Keratinocyte (primary cell): ENCODE measurements at regions not wholly inside any gene's neighbourhood (a gene's known extent, or its start where the extent isn't known, plus 50 kb on each side); places are given as distances from the start of the nearest gene placed in this dataset.
"Not testable (repeated sequence)": the region's sequence is repeated elsewhere in the genome, so short reads cannot be mapped to it uniquely, and the experiment has no call there.

ENCODE experiments used
- DNase-seq: peaks from one replicate; pipeline ENCODE4 v3.0.0-alpha.2; 2011; ENCODE audit warnings: low read depth, missing footprints, low spot score
- FAIRE-seq: peaks from 2 replicates; lab custom pipeline; 2011; peaks lifted over from hg19 to GRCh38; lab: Jason Lieb, UNC
- H2AFZ ChIP-seq: 2 replicates; pipeline ENCODE4 v1.6.0; 2012; ENCODE audit warnings: low read length, control low read depth, inconsistent platforms; ENCODE audit not compliant: control insufficient read depth
- H3K27ac ChIP-seq: 2 replicates; pipeline ENCODE4 v1.5.1; 2011; ENCODE audit warnings: low read length; ENCODE audit not compliant: control insufficient read depth, insufficient read depth
- H3K27me3 ChIP-seq: 3 replicates; pipeline ENCODE4 v1.6.0; 2011; ENCODE audit warnings: low read length; ENCODE audit not compliant: control insufficient read depth, insufficient read depth; ENCODE audit errors: extremely low read depth
- H3K36me3 ChIP-seq, 2 experiments: 2 replicates in 1 of 2; 3 replicates in 1 of 2; pipeline ENCODE4 v1.5.1; 2011; ENCODE audit warnings: low read length in 2 of 2, mild to moderate bottlenecking in 1 of 2; ENCODE audit not compliant: control insufficient read depth in 2 of 2, insufficient read depth in 2 of 2; ENCODE audit errors: extremely low read depth in 1 of 2
- H3K4me1 ChIP-seq: 3 replicates; pipeline ENCODE4 v1.5.1; 2011; ENCODE audit warnings: low read length; ENCODE audit not compliant: control insufficient read depth, insufficient read depth; ENCODE audit errors: extremely low read depth
- H3K4me2 ChIP-seq: 3 replicates; pipeline ENCODE4 v1.6.0; 2011; ENCODE audit warnings: low read depth, low read length; ENCODE audit not compliant: control insufficient read depth, insufficient read depth; ENCODE audit errors: extremely low read depth
- H3K4me3 ChIP-seq, 3 experiments: fragments of 200-600 bp in 1 of 3; sonication (generic) in 1 of 3; 2 replicates in 2 of 3; 3 replicates in 1 of 3; pipeline ENCODE4 v1.5.1; 2011 to 2016; ENCODE audit warnings: low read length in 3 of 3, mild to moderate bottlenecking in 3 of 3, control low read depth in 2 of 3, inconsistent platforms in 1 of 3, low read depth in 1 of 3, mixed read lengths in 1 of 3, mixed run types in 1 of 3, moderate library complexity in 1 of 3; ENCODE audit not compliant: control insufficient read depth in 2 of 3, insufficient read depth in 2 of 3; ENCODE audit errors: extremely low read depth in 1 of 3
- H3K79me2 ChIP-seq: 2 replicates; pipeline ENCODE4 v1.6.0; 2012; ENCODE audit warnings: low read length; ENCODE audit not compliant: control insufficient read depth, insufficient read depth
- H3K9ac ChIP-seq: 3 replicates; pipeline ENCODE4 v1.6.0; 2011; ENCODE audit warnings: low read length; ENCODE audit not compliant: control insufficient read depth, insufficient read depth; ENCODE audit errors: extremely low read depth
- H3K9me1 ChIP-seq: 3 replicates; pipeline ENCODE4 v1.6.0; 2011; ENCODE audit warnings: low read length; ENCODE audit not compliant: control insufficient read depth, insufficient read depth; ENCODE audit errors: extremely low read depth
- H3K9me3 ChIP-seq: 2 replicates; pipeline ENCODE4 v1.5.1; 2012; ENCODE audit warnings: low read depth, low read length; ENCODE audit not compliant: control insufficient read depth
- H4K20me1 ChIP-seq: 3 replicates; pipeline ENCODE4 v1.6.0; 2011; ENCODE audit warnings: low read length; ENCODE audit not compliant: control insufficient read depth, insufficient read depth; ENCODE audit errors: extremely low read depth
- EZH2 ChIP-seq: IDR thresholded peaks from one replicate; pipeline ENCODE4 v1.6.1; 2012; ENCODE audit warnings: inconsistent platforms, mild to moderate bottlenecking, low read length, moderate library complexity
- dilution Hi-C: fragments of 300-500 bp; cut with MboI; formaldehyde crosslinking; loops from one replicate; pipeline ENCODE4 v1.7.0; 2020; ENCODE audit warnings: low sequenced_read_pairs; ENCODE audit not compliant: extremely low pct_ligation_motif_present
- TF ChIP-seq, protein P1 (sequence below), 3 experiments: IDR thresholded peaks in 1 of 3; conservative IDR thresholded peaks in 1 of 3; optimal IDR thresholded peaks in 1 of 3; 2 replicates in 2 of 3; 3 replicates in 1 of 3; pipeline versions ENCODE3 to v1.5.1; 2011; ENCODE audit warnings: low read length in 3 of 3, mild to moderate bottlenecking in 3 of 3, moderate library complexity in 2 of 3, control low read depth in 1 of 3, inconsistent platforms in 1 of 3; ENCODE audit not compliant: insufficient read depth in 2 of 3; ENCODE audit errors: extremely low read depth in 1 of 3

DNA sequence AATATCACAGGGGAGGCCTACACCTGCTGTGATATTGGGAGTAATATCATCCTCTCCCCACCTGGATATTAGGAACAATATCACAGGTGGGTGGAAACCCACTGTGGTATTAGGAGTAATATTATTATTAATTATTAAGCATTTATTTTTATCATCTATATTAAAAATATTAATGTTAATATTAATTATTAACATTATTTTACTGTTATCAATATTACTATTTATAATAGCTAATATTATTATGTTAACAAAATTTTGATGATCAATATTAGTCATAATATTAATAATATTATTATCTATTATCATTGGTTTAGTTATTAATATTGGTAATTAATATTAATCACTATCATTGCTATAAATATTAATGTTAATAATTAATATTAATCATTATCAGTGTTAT lies 161.1 kb upstream of the API5 start:
- no peaks in the 10 kb centered on the region for H4K20me1 ChIP-seq
- no peak overlapping the region for H2AFZ ChIP-seq
- H3K79me2 ChIP-seq = no peaks in the 10 kb centered on the region
- no peak overlapping the region for H3K4me3 ChIP-seq
- no peaks in the 10 kb centered on the region for H3K36me3 ChIP-seq
- FAIRE-seq (no peak), DNase-seq (no peak)
- no peak overlapping the region for H3K4me2 ChIP-seq
- no peaks in the 10 kb centered on the region for H3K9me3 ChIP-seq
- H3K27me3 ChIP-seq = no peaks in the 10 kb centered on the region
- no peaks in the 10 kb centered on the region for H3K9me1 ChIP-seq
- dilution Hi-C loops = no loop called here
- no peaks in the 10 kb centered on the region for H3K4me1 ChIP-seq
- no peak overlapping the region for H3K27ac ChIP-seq
- no peak overlapping the region for H3K9ac ChIP-seq
- no peak for TF ChIP-seq EZH2
- TF ChIP-seq, protein P1, sequence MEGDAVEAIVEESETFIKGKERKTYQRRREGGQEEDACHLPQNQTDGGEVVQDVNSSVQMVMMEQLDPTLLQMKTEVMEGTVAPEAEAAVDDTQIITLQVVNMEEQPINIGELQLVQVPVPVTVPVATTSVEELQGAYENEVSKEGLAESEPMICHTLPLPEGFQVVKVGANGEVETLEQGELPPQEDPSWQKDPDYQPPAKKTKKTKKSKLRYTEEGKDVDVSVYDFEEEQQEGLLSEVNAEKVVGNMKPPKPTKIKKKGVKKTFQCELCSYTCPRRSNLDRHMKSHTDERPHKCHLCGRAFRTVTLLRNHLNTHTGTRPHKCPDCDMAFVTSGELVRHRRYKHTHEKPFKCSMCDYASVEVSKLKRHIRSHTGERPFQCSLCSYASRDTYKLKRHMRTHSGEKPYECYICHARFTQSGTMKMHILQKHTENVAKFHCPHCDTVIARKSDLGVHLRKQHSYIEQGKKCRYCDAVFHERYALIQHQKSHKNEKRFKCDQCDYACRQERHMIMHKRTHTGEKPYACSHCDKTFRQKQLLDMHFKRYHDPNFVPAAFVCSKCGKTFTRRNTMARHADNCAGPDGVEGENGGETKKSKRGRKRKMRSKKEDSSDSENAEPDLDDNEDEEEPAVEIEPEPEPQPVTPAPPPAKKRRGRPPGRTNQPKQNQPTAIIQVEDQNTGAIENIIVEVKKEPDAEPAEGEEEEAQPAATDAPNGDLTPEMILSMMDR (optimal IDR thresholded peaks at IDR 0.05 in 1 of 3, IDR thresholded peaks at IDR 0.05 in 1 of 3, conservative IDR thresholded peaks at IDR 0.05 in 1 of 3; ENCODE audit: extremely low read depth in 1 of 3, insufficient read depth in 2 of 3, low read length in 3 of 3) = no peak

DNA sequence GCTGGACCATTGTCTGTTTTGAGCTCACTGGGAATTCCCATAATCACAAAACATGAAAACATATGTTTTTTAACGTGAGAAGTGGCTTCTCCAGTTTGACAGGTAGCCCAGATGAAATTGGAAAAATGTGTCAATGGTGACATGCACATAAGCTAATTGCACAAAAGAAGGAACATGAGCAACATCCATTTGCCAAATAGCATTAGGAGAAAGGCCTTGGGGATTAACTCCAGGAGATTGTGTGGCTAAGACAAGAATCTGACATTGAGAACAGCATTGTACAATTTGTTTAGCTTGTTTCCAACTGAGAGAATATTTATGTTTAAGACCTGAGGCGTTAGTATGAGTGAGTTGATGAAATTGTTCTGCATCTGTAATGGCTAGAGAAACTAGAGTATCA lies 147.0 kb upstream of the API5 start:
- H3K36me3 ChIP-seq = no peaks in the 10 kb centered on the region
- dilution Hi-C loops = no loop called here
- H3K27ac ChIP-seq = no peak overlapping the region
- no peak for FAIRE-seq
- H3K9ac ChIP-seq = no peak overlapping the region
- H3K79me2 ChIP-seq = no peaks in the 10 kb centered on the region
- H3K9me1 ChIP-seq = no peaks in the 10 kb centered on the region
- H3K4me3 ChIP-seq = no peak overlapping the region
- no peaks in the 10 kb centered on the region for H4K20me1 ChIP-seq
- DNase-seq = no peak
- no peak overlapping the region for H3K4me2 ChIP-seq
- H3K9me3 ChIP-seq = no peaks in the 10 kb centered on the region
- H3K4me1 ChIP-seq = no peaks in the 10 kb centered on the region
- no peak for TF ChIP-seq EZH2
- TF ChIP-seq, protein P1 (optimal IDR thresholded peaks at IDR 0.05 in 1 of 3, IDR thresholded peaks at IDR 0.05 in 1 of 3, conservative IDR thresholded peaks at IDR 0.05 in 1 of 3; ENCODE audit: extremely low read depth in 1 of 3, insufficient read depth in 2 of 3, low read length in 3 of 3) = no peak
- H2AFZ ChIP-seq = no peak overlapping the region
- H3K27me3 ChIP-seq = no peaks in the 10 kb centered on the region

DNA sequence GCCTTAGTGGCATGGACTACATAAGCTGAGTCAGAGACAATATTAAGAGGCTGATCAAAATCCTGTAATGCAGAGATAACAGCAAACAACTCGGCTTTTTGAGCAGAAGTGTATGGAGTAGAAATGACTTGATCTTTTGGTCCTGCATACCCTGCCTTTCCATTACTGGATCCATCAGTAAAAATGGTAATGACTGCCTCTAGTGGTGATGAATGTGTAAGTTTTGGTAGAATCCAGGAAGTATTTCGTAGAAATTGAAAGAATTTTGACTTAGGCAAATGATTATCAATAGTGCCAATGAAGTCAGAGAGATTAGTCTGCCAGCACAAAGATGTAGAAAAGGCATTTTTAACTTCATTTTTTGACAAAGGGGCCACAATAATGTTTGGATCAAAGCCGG lies 146.4 kb upstream of the API5 start:
- H3K9ac ChIP-seq, H3K9me3 ChIP-seq, H3K9me1 ChIP-seq, H3K27me3 ChIP-seq, H4K20me1 ChIP-seq, DNase-seq, H3K27ac ChIP-seq, H3K79me2 ChIP-seq, H3K4me3 ChIP-seq, FAIRE-seq, H2AFZ ChIP-seq, dilution Hi-C loops, H3K4me1 ChIP-seq, H3K4me2 ChIP-seq, H3K36me3 ChIP-seq: not testable (repeated sequence)

DNA sequence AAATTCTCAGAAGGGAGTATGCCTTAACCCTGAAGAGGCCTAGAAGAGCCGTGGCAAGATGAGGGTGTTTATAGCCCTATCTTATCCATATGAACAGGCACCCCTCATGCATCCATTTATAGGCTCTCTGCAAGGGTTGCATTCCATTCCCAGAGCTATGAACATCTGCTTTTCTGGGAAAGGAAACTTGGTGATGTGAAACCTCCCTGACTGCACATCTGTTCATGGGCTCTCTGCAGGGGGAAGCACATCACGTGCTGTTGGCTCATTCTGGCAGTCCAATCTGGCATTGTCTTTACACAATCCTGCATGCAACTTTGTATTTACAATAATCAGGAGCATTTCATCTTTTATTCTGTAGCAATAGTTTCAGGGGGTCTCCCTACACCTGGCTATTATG lies 143.6 kb upstream of the API5 start:
- H2AFZ ChIP-seq, dilution Hi-C loops: not testable (repeated sequence)

More for the DNA sequence above, 143.6 kb upstream of the API5 start:
- not testable (repeated sequence) for H3K27ac ChIP-seq, H3K4me2 ChIP-seq, H3K27me3 ChIP-seq, H4K20me1 ChIP-seq, H3K9ac ChIP-seq, H3K9me1 ChIP-seq, FAIRE-seq, DNase-seq, H3K4me3 ChIP-seq, H3K36me3 ChIP-seq, H3K9me3 ChIP-seq, H3K79me2 ChIP-seq, H3K4me1 ChIP-seq
